ENCODE measurements at regions not wholly inside any gene's neighbourhood (a gene's known extent, or its start where the extent isn't known, plus 50 kb on each side); places are given as distances from the start of the nearest gene placed in this dataset.

- Histone ChIP-seq H3K9me3 (no peaks in the 10 kb centered on the region), H3K36me3 (no peaks in the 10 kb centered on the region), H3K27me3 (no peaks in the 10 kb centered on the region), H3K27ac (no peak overlapping the region), H3K4me3 (no peak overlapping the region), H3K4me1 (no peaks in the 10 kb centered on the region)
- TF ChIP-seq CTCF (IDR thresholded peaks at IDR 0.05) = no peak
- DNase-seq (ENCODE audit: low spot score) = peak; percentile 40
These were observed 1072.4 kb downstream of the BRD1 start for GRCh38 chr22:48755059-48755949.

DNA sequence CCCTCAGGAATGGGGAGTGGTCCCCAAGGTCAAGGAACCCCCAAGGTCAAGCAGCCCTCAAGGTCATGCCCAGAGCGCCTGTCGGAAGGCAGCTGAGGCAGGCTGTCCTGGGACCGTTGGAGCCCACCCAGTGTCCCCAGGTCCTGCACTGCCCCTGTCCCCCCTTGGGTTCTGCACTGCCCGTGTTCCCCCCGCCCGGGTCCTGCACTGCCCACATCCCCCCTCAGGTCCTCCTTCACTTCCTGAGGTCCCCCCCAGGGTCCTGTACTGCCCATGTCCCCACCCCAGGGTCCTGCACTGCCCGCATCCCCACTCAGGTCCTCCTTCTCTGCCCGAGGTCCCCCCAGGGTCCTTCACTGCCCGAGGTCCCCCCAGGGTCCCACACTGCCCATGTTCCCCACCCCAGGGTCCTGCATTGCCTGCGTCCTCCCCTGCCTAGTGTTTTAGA lies 1073.0 kb downstream of the BRD1 start:
- Histone ChIP-seq H3K4me1 (no peaks in the 10 kb centered on the region), H3K27ac (no peak overlapping the region), H3K27me3 (no peaks in the 10 kb centered on the region), H3K9me3 (no peaks in the 10 kb centered on the region), H3K4me3 (no peak overlapping the region), H3K36me3 (no peaks in the 10 kb centered on the region)
- DNase-seq (ENCODE audit: low spot score) = peak; percentile 2
- no peak for TF ChIP-seq CTCF (IDR thresholded peaks at IDR 0.05)

GRCh38 chr22:48753752-48754517 lies 1073.7 kb downstream of the BRD1 start:
- H3K4me1 ChIP-seq = no peaks in the 10 kb centered on the region
- H3K4me3 ChIP-seq = no peak overlapping the region
- no peaks in the 10 kb centered on the region for H3K9me3 ChIP-seq
- H3K27me3 ChIP-seq = no peaks in the 10 kb centered on the region
- no peak for TF ChIP-seq CTCF (IDR thresholded peaks at IDR 0.05)
- DNase-seq (ENCODE audit: low spot score) = peak; percentile 21
- no peak overlapping the region for H3K27ac ChIP-seq
- H3K36me3 ChIP-seq = no peaks in the 10 kb centered on the region

- no peak overlapping the region for H3K27ac ChIP-seq
- no peaks in the 10 kb centered on the region for H3K4me1 ChIP-seq
- H3K9me3 ChIP-seq = no peaks in the 10 kb centered on the region
- H3K36me3 ChIP-seq = no peaks in the 10 kb centered on the region
- H3K27me3 ChIP-seq = no peaks in the 10 kb centered on the region
- TF ChIP-seq CTCF (IDR thresholded peaks at IDR 0.05) = no peak
- peak; percentile 44 for DNase-seq (ENCODE audit: low spot score)
- H3K4me3 ChIP-seq = no peak overlapping the region
These were observed 1074.3 kb downstream of the BRD1 start for GRCh38 chr22:48753381-48753730.

DNA sequence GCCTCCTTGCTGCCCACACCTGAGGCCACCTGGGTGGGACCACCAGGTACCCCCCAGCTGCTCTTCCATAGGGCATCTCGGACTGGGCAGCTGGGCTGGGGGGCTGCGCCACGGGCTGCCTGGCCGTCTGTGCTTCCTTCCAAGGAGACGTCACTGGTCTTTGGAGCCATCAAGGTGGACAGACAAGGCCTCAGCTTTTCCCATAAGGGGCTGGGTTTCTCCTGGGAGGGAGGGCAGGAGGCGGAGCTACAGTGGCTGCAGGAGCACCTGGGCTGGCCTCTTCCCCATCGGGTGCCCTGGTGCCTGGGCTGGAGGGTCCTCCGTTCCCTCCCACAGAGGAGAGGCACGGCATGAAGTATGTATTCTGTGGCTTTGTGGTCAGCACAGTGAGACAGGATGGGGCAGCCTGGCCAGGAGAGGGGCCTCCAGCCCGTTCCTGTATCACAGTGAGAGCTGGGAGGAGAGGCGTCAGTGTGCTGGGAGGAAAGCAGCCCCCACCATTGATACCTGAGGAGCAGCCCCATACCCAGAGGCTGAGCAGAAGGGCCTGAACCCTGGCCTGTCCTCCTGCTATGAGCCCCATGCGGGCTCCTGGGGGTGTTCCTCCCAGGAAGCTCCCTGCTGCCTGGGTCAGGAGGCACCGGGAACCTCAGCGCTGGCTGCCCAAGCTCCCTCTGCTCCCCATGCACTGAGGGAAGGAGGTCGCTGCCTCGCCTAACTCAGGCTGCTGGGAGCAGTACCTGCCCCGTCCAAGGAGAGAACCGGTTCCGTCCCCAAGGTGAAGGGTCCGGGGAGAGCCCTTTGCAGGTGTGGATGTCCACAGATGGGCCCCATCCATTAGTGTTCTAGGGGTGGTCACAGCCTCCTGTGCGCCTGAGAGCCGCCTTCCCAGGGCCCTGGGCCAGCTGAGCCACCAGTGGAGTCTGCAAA lies 1075.0 kb downstream of the BRD1 start:
- H3K27ac ChIP-seq = no peak overlapping the region
- H3K27me3 ChIP-seq = no peaks in the 10 kb centered on the region
- no peak for TF ChIP-seq CTCF (IDR thresholded peaks at IDR 0.05)
- DNase-seq (ENCODE audit: low spot score) = peak; percentile 42
- H3K9me3 ChIP-seq = no peaks in the 10 kb centered on the region
- no peak overlapping the region for H3K4me3 ChIP-seq
- no peaks in the 10 kb centered on the region for H3K36me3 ChIP-seq
- H3K4me1 ChIP-seq = no peaks in the 10 kb centered on the region

Measured in right atrium auricular region (tissue), 2 donors.